ENCODE measurements at regions not wholly inside any gene's neighbourhood (a gene's known extent, or its start where the extent isn't known, plus 50 kb on each side); places are given as distances from the start of the nearest gene placed in this dataset.

GRCh38 chr4:169340834-169341233, 70.1 kb upstream of the SH3RF1 start:
- 91 to 93% methylated on average over 3 of the region's 3 CpGs for WGBS, 2 donors
- no peak overlapping the region for H3K9ac ChIP-seq (ENCODE audit: insufficient read depth in 1 of 2, low read length in 2 of 2)
- TF ChIP-seq CTCF (IDR thresholded peaks at IDR 0.05; ENCODE audit: control extremely low read depth, extremely low read depth): no peak

GRCh38 chr4:169338241-169338640, 67.5 kb upstream of the SH3RF1 start:
- H3K27me3 ChIP-seq (ENCODE audit: control insufficient read depth in 3 of 3, insufficient read depth in 3 of 3, low read length in 2 of 3): no peaks in the 10 kb centered on the region
- 66 to 91% methylated on average over 2 of the region's 2 CpGs for WGBS, 2 donors
- H3K4me3 ChIP-seq: no peak overlapping the region
- H3K4me1 ChIP-seq (ENCODE audit: control insufficient read depth in 5 of 5, insufficient read depth in 5 of 5, low read length in 5 of 5): peaks cover 0 to 5% (median 0%) of the 10 kb centered on the region in 5 donors
- ATAC-seq (ENCODE audit: insufficient read depth, low FRiP score): no peak
- no peaks in the 10 kb centered on the region for H3K36me3 ChIP-seq (ENCODE audit: control insufficient read depth in 4 of 4, insufficient read depth in 4 of 4, low read length in 4 of 4)
- no peak for DNase-seq
- H3K27ac ChIP-seq (ENCODE audit: low read depth in 1 of 2, low read length in 1 of 2): no peak overlapping the region
- H3K9me3 ChIP-seq (ENCODE audit: control insufficient read depth in 4 of 4, insufficient read depth in 3 of 4, low read length in 3 of 4): peaks cover 0 to 2% (median 0%) of the 10 kb centered on the region in 4 donors
- no peak for TF ChIP-seq CTCF (IDR thresholded peaks at IDR 0.05; ENCODE audit: control extremely low read depth, extremely low read depth)
- no peak overlapping the region for H3K9ac ChIP-seq (ENCODE audit: insufficient read depth in 1 of 2, low read length in 2 of 2)

More at GRCh38 chr4:169340834-169341233, 70.1 kb upstream of the SH3RF1 start:
- peaks cover 0 to 2% (median 0%) of the 10 kb centered on the region in 4 donors for H3K9me3 ChIP-seq (ENCODE audit: control insufficient read depth in 4 of 4, insufficient read depth in 3 of 4, low read length in 3 of 4)
- no peak overlapping the region for H3K27ac ChIP-seq (ENCODE audit: low read depth in 1 of 2, low read length in 1 of 2)
- no peak for DNase-seq
- H3K4me3 ChIP-seq: no peak overlapping the region
- ATAC-seq (ENCODE audit: insufficient read depth, low FRiP score): no peak
- no peaks in the 10 kb centered on the region for H3K27me3 ChIP-seq (ENCODE audit: control insufficient read depth in 3 of 3, insufficient read depth in 3 of 3, low read length in 2 of 3)
- no peaks in the 10 kb centered on the region for H3K36me3 ChIP-seq (ENCODE audit: control insufficient read depth in 4 of 4, insufficient read depth in 4 of 4, low read length in 4 of 4)
- peaks cover 0 to 5% (median 0%) of the 10 kb centered on the region in 5 donors for H3K4me1 ChIP-seq (ENCODE audit: control insufficient read depth in 5 of 5, insufficient read depth in 5 of 5, low read length in 5 of 5)

- H3K9ac ChIP-seq (ENCODE audit: insufficient read depth in 1 of 2, low read length in 2 of 2): no peak overlapping the region
- H3K9me3 ChIP-seq (ENCODE audit: control insufficient read depth in 4 of 4, insufficient read depth in 3 of 4, low read length in 3 of 4): peaks cover 0 to 2% (median 0%) of the 10 kb centered on the region in 4 donors
- DNase-seq: no peak
- no peak for TF ChIP-seq CTCF (IDR thresholded peaks at IDR 0.05; ENCODE audit: control extremely low read depth, extremely low read depth)
- no peak overlapping the region for H3K4me3 ChIP-seq
- WGBS, 2 donors: 96 to 97% methylated on average over 1 of the region's 1 CpG
- no peak overlapping the region for H3K27ac ChIP-seq (ENCODE audit: low read depth in 1 of 2, low read length in 1 of 2)
- no peak for ATAC-seq (ENCODE audit: insufficient read depth, low FRiP score)
- no peaks in the 10 kb centered on the region for H3K36me3 ChIP-seq (ENCODE audit: control insufficient read depth in 4 of 4, insufficient read depth in 4 of 4, low read length in 4 of 4)
- H3K27me3 ChIP-seq (ENCODE audit: control insufficient read depth in 3 of 3, insufficient read depth in 3 of 3, low read length in 2 of 3): no peaks in the 10 kb centered on the region
- H3K4me1 ChIP-seq (ENCODE audit: control insufficient read depth in 5 of 5, insufficient read depth in 5 of 5, low read length in 5 of 5): peaks cover 0 to 5% (median 0%) of the 10 kb centered on the region in 5 donors
These were observed 66.8 kb upstream of the SH3RF1 start for GRCh38 chr4:169337510-169337909.

GRCh38 chr4:169335331-169335730, 64.6 kb upstream of the SH3RF1 start:
- Histone ChIP-seq H3K27ac (ENCODE audit: low read depth in 1 of 2, low read length in 1 of 2) (no peak overlapping the region), H3K4me1 (ENCODE audit: control insufficient read depth in 5 of 5, insufficient read depth in 5 of 5, low read length in 5 of 5) (no peaks in the 10 kb centered on the region), H3K9me3 (ENCODE audit: control insufficient read depth in 4 of 4, insufficient read depth in 3 of 4, low read length in 3 of 4) (peaks cover 0 to 2% (median 0%) of the 10 kb centered on the region in 4 donors), H3K27me3 (ENCODE audit: control insufficient read depth in 3 of 3, insufficient read depth in 3 of 3, low read length in 2 of 3) (no peaks in the 10 kb centered on the region), H3K4me3 (no peak overlapping the region), H3K9ac (ENCODE audit: insufficient read depth in 1 of 2, low read length in 2 of 2) (no peak overlapping the region), H3K36me3 (ENCODE audit: control insufficient read depth in 4 of 4, insufficient read depth in 4 of 4, low read length in 4 of 4) (no peaks in the 10 kb centered on the region)
- ATAC-seq (ENCODE audit: insufficient read depth, low FRiP score) (no peak), DNase-seq (no peak)
- 85 to 91% methylated on average over 4 of the region's 4 CpGs for WGBS, 2 donors
- TF ChIP-seq CTCF (IDR thresholded peaks at IDR 0.05; ENCODE audit: control extremely low read depth, extremely low read depth): no peak

All from lung (tissue), 11 donors.